ENCODE measurements at regions not wholly inside any gene's neighbourhood (a gene's known extent, or its start where the extent isn't known, plus 50 kb on each side); places are given as distances from the start of the nearest gene placed in this dataset.

DNA sequence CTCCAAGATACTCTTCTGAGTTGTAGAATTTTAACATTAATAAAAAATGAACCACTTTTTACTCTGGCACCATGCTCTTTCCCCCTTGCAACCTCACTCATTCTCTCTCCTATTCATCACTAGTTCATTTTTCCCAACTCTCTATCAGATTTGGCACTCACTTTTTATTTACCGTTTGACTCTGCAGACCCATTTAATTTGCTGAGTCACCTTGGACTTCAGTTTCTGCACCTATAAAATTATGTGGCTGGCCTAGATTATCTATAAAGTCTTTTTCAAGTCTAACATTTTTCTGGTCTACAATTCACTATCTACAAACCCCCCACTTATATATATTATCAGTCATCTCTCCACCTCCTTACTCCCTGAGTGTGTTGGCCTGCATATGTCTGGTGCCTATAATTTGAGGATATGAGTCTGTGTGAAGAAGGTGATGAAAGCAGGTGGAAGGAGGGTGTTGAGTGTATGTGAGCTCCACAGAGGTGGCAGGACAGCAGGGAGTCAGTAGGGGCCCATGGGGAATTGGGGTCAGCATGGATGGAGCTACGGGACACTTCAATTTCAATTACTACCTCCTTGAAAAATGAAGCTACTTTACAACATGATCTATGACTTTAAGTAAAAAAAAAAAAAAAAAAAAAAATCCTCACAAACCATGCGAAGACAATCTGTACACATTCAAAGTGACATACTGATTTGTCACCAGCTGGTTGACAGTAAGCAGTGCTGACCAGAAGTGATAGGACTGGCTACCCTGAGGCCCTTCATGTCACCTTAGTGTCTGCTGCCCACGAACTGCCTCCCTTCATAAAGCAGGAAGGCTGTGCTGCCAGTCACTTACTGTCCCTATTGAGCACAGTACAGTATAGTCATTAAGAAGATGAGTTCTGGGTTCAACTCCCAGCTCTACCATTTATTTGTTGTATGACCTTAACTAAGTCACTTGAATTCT, 334.2 kb upstream of the IL12A start:
- Histone ChIP-seq H3K4me3 (ENCODE audit: low read length) (no peak overlapping the region), H3K9me3 (ENCODE audit: control insufficient read depth, insufficient read depth, low read length) (no peaks in the 10 kb centered on the region), H3K79me2 (ENCODE audit: control insufficient read depth, low read length) (no peaks in the 10 kb centered on the region), H3K9me2 (replicated peaks; ENCODE audit: control insufficient read depth, low read length) (no peaks in the 10 kb centered on the region), H3K36me3 (ENCODE audit: control insufficient read depth, low read length) (no peaks in the 10 kb centered on the region), H4K20me1 (ENCODE audit: control insufficient read depth, insufficient read depth, low read depth, low read length) (no peaks in the 10 kb centered on the region), H3K4me1 (ENCODE audit: control insufficient read depth, low read length) (no peaks in the 10 kb centered on the region), H3K27me3 (ENCODE audit: control insufficient read depth, low read length) (no peaks in the 10 kb centered on the region), H3K4me2 (ENCODE audit: low read length) (no peak overlapping the region), H3K27ac (ENCODE audit: low read depth, low read length) (no peak overlapping the region), H3F3A (ENCODE audit: control insufficient read depth, insufficient read depth) (no peaks in the 10 kb centered on the region)
- TF ChIP-seq, protein P1, sequence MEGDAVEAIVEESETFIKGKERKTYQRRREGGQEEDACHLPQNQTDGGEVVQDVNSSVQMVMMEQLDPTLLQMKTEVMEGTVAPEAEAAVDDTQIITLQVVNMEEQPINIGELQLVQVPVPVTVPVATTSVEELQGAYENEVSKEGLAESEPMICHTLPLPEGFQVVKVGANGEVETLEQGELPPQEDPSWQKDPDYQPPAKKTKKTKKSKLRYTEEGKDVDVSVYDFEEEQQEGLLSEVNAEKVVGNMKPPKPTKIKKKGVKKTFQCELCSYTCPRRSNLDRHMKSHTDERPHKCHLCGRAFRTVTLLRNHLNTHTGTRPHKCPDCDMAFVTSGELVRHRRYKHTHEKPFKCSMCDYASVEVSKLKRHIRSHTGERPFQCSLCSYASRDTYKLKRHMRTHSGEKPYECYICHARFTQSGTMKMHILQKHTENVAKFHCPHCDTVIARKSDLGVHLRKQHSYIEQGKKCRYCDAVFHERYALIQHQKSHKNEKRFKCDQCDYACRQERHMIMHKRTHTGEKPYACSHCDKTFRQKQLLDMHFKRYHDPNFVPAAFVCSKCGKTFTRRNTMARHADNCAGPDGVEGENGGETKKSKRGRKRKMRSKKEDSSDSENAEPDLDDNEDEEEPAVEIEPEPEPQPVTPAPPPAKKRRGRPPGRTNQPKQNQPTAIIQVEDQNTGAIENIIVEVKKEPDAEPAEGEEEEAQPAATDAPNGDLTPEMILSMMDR (IDR thresholded peaks at IDR 0.05; ENCODE audit: low read depth, low read length, poor library complexity, severe bottlenecking), result no peak
- no peak for TF ChIP-seq EZH2phosphoT487 (IDR thresholded peaks at IDR 0.05; ENCODE audit: borderline replicate concordance, low read length)

DNA sequence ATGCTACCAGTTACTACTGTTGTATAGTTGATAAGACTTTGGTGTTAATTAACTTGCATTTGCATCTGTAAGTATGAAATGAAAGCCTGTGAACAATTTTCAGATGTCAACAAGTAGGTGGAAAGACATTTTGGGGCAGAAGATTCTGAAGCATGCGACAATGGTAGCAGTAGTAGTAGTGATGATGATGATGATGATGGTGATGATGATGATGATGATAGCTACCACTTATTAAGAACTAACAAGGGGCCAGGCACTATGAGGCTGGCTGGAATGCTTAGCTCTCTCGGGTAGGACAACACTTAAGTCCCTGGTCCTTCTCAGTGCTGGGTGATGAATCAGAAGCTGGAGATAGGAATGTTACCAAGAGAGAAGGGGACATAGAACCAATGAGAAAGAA, 333.4 kb upstream of the IL12A start:
- Histone ChIP-seq H3K4me3 (ENCODE audit: low read length) (no peak overlapping the region), H3K4me1 (ENCODE audit: control insufficient read depth, low read length) (no peaks in the 10 kb centered on the region), H3K36me3 (ENCODE audit: control insufficient read depth, low read length) (no peaks in the 10 kb centered on the region), H3K27me3 (ENCODE audit: control insufficient read depth, low read length) (no peaks in the 10 kb centered on the region), H3K4me2 (ENCODE audit: low read length) (no peak overlapping the region), H3F3A (ENCODE audit: control insufficient read depth, insufficient read depth) (no peaks in the 10 kb centered on the region), H3K27ac (ENCODE audit: low read depth, low read length) (no peak overlapping the region), H3K9me2 (replicated peaks; ENCODE audit: control insufficient read depth, low read length) (no peaks in the 10 kb centered on the region), H3K79me2 (ENCODE audit: control insufficient read depth, low read length) (no peaks in the 10 kb centered on the region), H4K20me1 (ENCODE audit: control insufficient read depth, insufficient read depth, low read depth, low read length) (no peaks in the 10 kb centered on the region), H3K9me3 (ENCODE audit: control insufficient read depth, insufficient read depth, low read length) (no peaks in the 10 kb centered on the region)
- TF ChIP-seq, protein P1 (IDR thresholded peaks at IDR 0.05; ENCODE audit: low read depth, low read length, poor library complexity, severe bottlenecking), result no peak
- no peak for TF ChIP-seq EZH2phosphoT487 (IDR thresholded peaks at IDR 0.05; ENCODE audit: borderline replicate concordance, low read length)

DNA sequence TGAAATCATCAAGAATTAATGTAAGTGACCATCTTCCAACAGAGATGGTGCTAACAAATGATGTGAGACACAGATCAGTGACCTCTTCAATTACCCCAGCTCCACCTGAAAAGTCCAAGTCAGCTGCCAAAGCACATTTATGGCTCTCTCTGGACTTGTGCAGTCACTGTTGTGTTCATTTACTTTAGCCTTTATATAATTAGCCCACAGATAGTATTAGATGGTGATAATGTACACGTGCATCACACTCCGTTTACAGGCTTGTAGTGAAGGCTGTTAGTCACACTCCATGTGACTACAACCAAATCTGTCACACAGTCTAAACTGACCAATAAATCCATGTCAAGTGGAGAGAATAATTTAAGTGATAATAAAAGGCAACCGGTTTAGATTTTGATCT, 331.5 kb upstream of the IL12A start:
- Histone ChIP-seq H3K9me3 (ENCODE audit: control insufficient read depth, insufficient read depth, low read length) (no peaks in the 10 kb centered on the region), H3K4me3 (ENCODE audit: low read length) (no peak overlapping the region), H3K36me3 (ENCODE audit: control insufficient read depth, low read length) (no peaks in the 10 kb centered on the region), H4K20me1 (ENCODE audit: control insufficient read depth, insufficient read depth, low read depth, low read length) (no peaks in the 10 kb centered on the region), H3F3A (ENCODE audit: control insufficient read depth, insufficient read depth) (no peaks in the 10 kb centered on the region), H3K27ac (ENCODE audit: low read depth, low read length) (no peak overlapping the region), H3K9me2 (replicated peaks; ENCODE audit: control insufficient read depth, low read length) (no peaks in the 10 kb centered on the region), H3K4me1 (ENCODE audit: control insufficient read depth, low read length) (no peaks in the 10 kb centered on the region), H3K27me3 (ENCODE audit: control insufficient read depth, low read length) (no peaks in the 10 kb centered on the region), H3K4me2 (ENCODE audit: low read length) (no peak overlapping the region), H3K79me2 (ENCODE audit: control insufficient read depth, low read length) (no peaks in the 10 kb centered on the region)
- no peak for TF ChIP-seq EZH2phosphoT487 (IDR thresholded peaks at IDR 0.05; ENCODE audit: borderline replicate concordance, low read length)
- TF ChIP-seq, protein P1 (IDR thresholded peaks at IDR 0.05; ENCODE audit: low read depth, low read length, poor library complexity, severe bottlenecking), result no peak

All from DOHH2 (cell line).